Activated T-helper 2 cell treated with anti-CD3 and anti-CD28 coated beads, Interferon-gamma antibody, Interleukin-2, Interleukin-4, amounts not matched to agents 10 μg/mL and 5 μg/mL and 100 μg/mL, durations not matched to agents 14 hours and 24 hours and 36 hours (primary cell): ENCODE measurements at regions not wholly inside any gene's neighbourhood (a gene's known extent, or its start where the extent isn't known, plus 50 kb on each side); places are given as distances from the start of the nearest gene placed in this dataset.

Experiments used
- DNase-seq: peaks from one replicate; pipeline ENCODE4 v3.0.0; 2021; ENCODE audit warnings: low spot score
- H3K27ac Mint-ChIP-seq: one replicate; pipeline ENCODE4 v1.8.0; 2021; ENCODE audit warnings: mixed read lengths
- H3K27me3 Mint-ChIP-seq: one replicate; pipeline ENCODE4 v1.8.0; 2021; ENCODE audit warnings: low read depth, mixed read lengths
- H3K36me3 Mint-ChIP-seq: one replicate; pipeline ENCODE4 v1.8.0; 2021; ENCODE audit warnings: low read depth, mixed read lengths
- H3K4me1 Mint-ChIP-seq: one replicate; pipeline ENCODE4 v1.8.0; 2021; ENCODE audit warnings: low read depth, mixed read lengths
- H3K4me3 Mint-ChIP-seq: one replicate; pipeline ENCODE4 v1.8.0; 2021; ENCODE audit warnings: low read depth, mild to moderate bottlenecking, moderate library complexity, mixed read lengths
- H3K9me3 Mint-ChIP-seq: one replicate; pipeline ENCODE4 v1.8.0; 2021; ENCODE audit warnings: mixed read lengths
- intact Hi-C: fragments of 100-400 bp; cut with micrococcal nuclease; formaldehyde crosslinking; loops from one replicate; pipeline ENCODE4 v1.15.1; 2023

GRCh38 chr11:70759846-70760245, 361.5 kb downstream of the CTTN start:
- no peak for DNase-seq
- H3K27ac Mint-ChIP-seq, result no peak overlapping the region
- no peaks in the 10 kb centered on the region for H3K4me1 Mint-ChIP-seq
- H3K4me3 Mint-ChIP-seq, result no peak overlapping the region
- no peaks in the 10 kb centered on the region for H3K36me3 Mint-ChIP-seq
- intact Hi-C loops, result no loop called here
- H3K27me3 Mint-ChIP-seq, result no peaks in the 10 kb centered on the region
- H3K9me3 Mint-ChIP-seq, result no peaks in the 10 kb centered on the region

GRCh38 chr11:70760416-70761020, 362.2 kb downstream of the CTTN start:
- intact Hi-C loops, result no loop called here
- Mint-ChIP-seq H3K4me3 (no peak overlapping the region), H3K9me3 (no peaks in the 10 kb centered on the region)

DNA sequence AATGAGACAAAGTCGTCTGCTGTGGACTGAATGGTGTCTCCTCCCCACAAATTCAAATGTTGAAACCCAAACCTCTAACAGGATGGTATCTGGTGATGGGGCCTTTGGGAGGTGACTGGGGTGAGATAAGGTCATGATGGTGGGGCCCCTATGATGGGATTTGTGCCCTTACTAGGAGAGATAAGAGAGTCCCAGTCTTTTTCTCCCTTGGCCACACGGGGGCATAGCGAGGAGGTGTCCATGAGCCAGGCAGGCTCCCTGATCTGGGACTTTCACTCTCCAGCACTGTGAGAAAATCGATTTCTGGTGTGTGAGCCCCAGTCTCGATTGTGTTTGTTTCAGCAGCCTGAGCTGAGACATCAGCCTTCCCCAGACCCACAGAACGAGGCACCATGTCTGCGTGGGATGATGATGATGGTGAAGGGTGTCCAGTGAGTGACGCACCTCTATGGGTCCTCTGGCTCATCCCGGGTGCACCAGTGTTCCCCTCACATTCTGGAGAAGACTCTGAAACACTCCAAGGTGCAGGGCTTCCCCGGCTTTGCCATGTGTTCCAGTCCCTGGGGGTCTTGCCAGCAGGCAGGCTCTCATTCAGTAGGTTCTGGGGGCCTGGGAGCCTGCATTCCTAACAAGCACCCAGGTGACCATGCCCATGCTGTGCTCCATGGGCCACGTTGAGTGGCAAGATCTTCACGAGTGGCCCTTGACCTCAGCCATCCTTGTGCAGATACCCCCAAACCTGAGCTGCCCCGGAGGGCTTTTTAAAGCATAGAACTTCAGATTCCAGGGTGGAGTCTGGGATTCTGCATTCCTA, 363.0 kb downstream of the CTTN start:
- no peak for DNase-seq
- H3K4me1 Mint-ChIP-seq, result no peaks in the 10 kb centered on the region
- intact Hi-C loops, result no loop called here
- no peaks in the 10 kb centered on the region for H3K36me3 Mint-ChIP-seq
- H3K27me3 Mint-ChIP-seq, result no peaks in the 10 kb centered on the region
- H3K4me3 Mint-ChIP-seq, result no peak overlapping the region
- H3K9me3 Mint-ChIP-seq, result no peaks in the 10 kb centered on the region
- H3K27ac Mint-ChIP-seq, result no peak overlapping the region

More at GRCh38 chr11:70760416-70761020, 362.2 kb downstream of the CTTN start:
- Mint-ChIP-seq H3K27me3 (no peaks in the 10 kb centered on the region), H3K27ac (no peak overlapping the region), H3K36me3 (no peaks in the 10 kb centered on the region), H3K4me1 (no peaks in the 10 kb centered on the region)
- no peak for DNase-seq

DNA sequence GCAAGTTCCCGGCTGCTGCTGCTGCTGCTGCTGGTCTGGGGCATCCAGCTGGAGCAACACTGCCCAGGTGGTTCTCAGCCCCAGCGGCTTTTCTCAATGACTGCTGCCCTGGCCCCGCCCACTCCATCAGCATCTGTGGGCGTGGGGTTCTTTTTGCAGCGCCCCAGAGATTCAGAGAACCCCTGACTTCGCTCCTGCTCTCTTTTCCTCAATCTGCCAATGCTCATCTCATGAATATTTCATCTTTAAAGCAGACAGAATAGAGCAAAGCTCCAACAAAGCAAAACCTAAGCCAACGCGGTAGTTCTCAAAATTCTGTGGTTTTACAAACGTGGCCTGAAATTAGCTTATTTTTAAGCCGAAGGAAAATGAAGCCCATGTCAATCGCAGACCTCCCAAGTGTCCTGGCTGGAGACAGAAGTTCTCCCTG, 363.6 kb downstream of the CTTN start:
- Mint-ChIP-seq H3K36me3 (no peaks in the 10 kb centered on the region), H3K4me3 (no peak overlapping the region), H3K27me3 (no peaks in the 10 kb centered on the region), H3K4me1 (no peaks in the 10 kb centered on the region), H3K9me3 (no peaks in the 10 kb centered on the region), H3K27ac (no peak overlapping the region)
- no peak for DNase-seq
- intact Hi-C loops, result no loop called here

GRCh38 chr11:70762810-70763209, 364.5 kb downstream of the CTTN start:
- H3K4me1 Mint-ChIP-seq, result no peaks in the 10 kb centered on the region
- H3K4me3 Mint-ChIP-seq, result no peak overlapping the region
- H3K9me3 Mint-ChIP-seq, result no peaks in the 10 kb centered on the region
- no peak overlapping the region for H3K27ac Mint-ChIP-seq
- H3K27me3 Mint-ChIP-seq, result no peaks in the 10 kb centered on the region
- DNase-seq, result no peak
- intact Hi-C loops, result no loop called here
- H3K36me3 Mint-ChIP-seq, result no peaks in the 10 kb centered on the region

- intact Hi-C loops, result no loop called here
- H3K4me1 Mint-ChIP-seq, result no peaks in the 10 kb centered on the region
- H3K27ac Mint-ChIP-seq, result no peak overlapping the region
- H3K27me3 Mint-ChIP-seq, result no peaks in the 10 kb centered on the region
- no peak overlapping the region for H3K4me3 Mint-ChIP-seq
- DNase-seq, result no peak
- no peaks in the 10 kb centered on the region for H3K36me3 Mint-ChIP-seq
- H3K9me3 Mint-ChIP-seq, result no peaks in the 10 kb centered on the region
These were observed 365.3 kb downstream of the CTTN start for GRCh38 chr11:70763606-70764005.

DNA sequence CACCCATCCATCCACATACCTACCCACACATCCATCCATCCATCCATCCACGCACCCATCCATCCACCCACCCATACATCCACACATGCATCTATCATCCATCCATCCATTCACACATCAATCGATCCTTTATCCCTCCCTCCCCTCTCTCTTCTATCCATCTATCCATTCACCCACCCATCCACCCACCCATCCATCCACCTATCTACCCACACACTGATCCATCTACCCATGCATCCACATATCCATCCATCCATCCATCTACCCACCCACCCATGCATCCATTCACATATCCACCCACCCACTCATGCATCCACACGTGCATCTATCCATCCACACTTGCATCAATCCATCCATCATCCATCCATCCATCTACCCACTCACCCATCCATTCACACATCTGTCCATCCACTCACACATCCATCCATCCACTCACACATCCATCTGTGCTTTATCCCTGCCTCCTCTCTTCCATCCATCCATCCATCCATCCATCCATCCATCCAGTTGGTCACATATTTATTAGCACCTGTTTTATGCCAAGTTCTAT, 366.1 kb downstream of the CTTN start:
- H3K27me3 Mint-ChIP-seq, result no peaks in the 10 kb centered on the region
- no peaks in the 10 kb centered on the region for H3K36me3 Mint-ChIP-seq
- H3K4me3 Mint-ChIP-seq, result no peak overlapping the region
- no peak overlapping the region for H3K27ac Mint-ChIP-seq
- DNase-seq, result no peak
- no peaks in the 10 kb centered on the region for H3K9me3 Mint-ChIP-seq
- H3K4me1 Mint-ChIP-seq, result no peaks in the 10 kb centered on the region
- intact Hi-C loops, result no loop called here

GRCh38 chr11:70766901-70767300, 368.6 kb downstream of the CTTN start:
- intact Hi-C loops, result no loop called here
- no peak overlapping the region for H3K27ac Mint-ChIP-seq
- no peaks in the 10 kb centered on the region for H3K4me1 Mint-ChIP-seq
- no peaks in the 10 kb centered on the region for H3K27me3 Mint-ChIP-seq
- no peaks in the 10 kb centered on the region for H3K36me3 Mint-ChIP-seq
- no peak for DNase-seq
- no peaks in the 10 kb centered on the region for H3K9me3 Mint-ChIP-seq
- no peak overlapping the region for H3K4me3 Mint-ChIP-seq

- no peaks in the 10 kb centered on the region for H3K27me3 Mint-ChIP-seq
- H3K27ac Mint-ChIP-seq, result no peak overlapping the region
- H3K36me3 Mint-ChIP-seq, result no peaks in the 10 kb centered on the region
- intact Hi-C loops, result no loop called here
- DNase-seq, result no peak
- H3K4me3 Mint-ChIP-seq, result no peak overlapping the region
- H3K4me1 Mint-ChIP-seq, result no peaks in the 10 kb centered on the region
- no peaks in the 10 kb centered on the region for H3K9me3 Mint-ChIP-seq
These were observed 370.2 kb downstream of the CTTN start for GRCh38 chr11:70768346-70769095.

DNA sequence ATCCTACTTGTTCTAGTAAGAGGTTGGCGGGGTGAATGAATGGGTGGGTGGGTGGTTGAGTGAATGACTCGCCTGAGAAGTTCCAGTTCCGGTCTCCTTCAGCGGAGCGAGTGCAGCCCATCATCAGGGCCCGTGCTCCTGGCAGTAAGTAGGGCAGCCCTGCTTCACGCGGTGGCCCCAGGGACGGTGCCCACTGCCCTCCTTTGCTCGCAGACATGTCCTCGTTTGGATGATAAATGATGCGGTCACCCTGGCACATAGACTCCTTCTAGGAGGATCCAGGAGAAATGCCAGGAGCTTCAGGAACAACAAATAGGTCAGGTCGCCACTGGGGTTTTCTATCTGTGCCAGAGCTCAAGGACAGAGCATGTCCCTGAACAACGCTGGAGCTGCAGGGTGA, 370.8 kb downstream of the CTTN start:
- Mint-ChIP-seq H3K9me3 (peaks cover 2% of the 10 kb centered on the region), H3K36me3 (no peaks in the 10 kb centered on the region), H3K27ac (no peak overlapping the region), H3K27me3 (no peaks in the 10 kb centered on the region), H3K4me1 (no peaks in the 10 kb centered on the region), H3K4me3 (no peak overlapping the region)
- no peak for DNase-seq
- intact Hi-C loops, result no loop called here

GRCh38 chr11:70769521-70769920, 371.2 kb downstream of the CTTN start:
- peaks cover 3% of the 10 kb centered on the region for H3K9me3 Mint-ChIP-seq
- H3K36me3 Mint-ChIP-seq, result no peaks in the 10 kb centered on the region
- no peaks in the 10 kb centered on the region for H3K4me1 Mint-ChIP-seq
- DNase-seq, result no peak
- H3K4me3 Mint-ChIP-seq, result no peak overlapping the region
- no peak overlapping the region for H3K27ac Mint-ChIP-seq
- H3K27me3 Mint-ChIP-seq, result no peaks in the 10 kb centered on the region
- intact Hi-C loops, result no loop called here

- H3K4me1 Mint-ChIP-seq, result no peaks in the 10 kb centered on the region
- no peaks in the 10 kb centered on the region for H3K36me3 Mint-ChIP-seq
- no peak for DNase-seq
- H3K27ac Mint-ChIP-seq, result no peak overlapping the region
- H3K27me3 Mint-ChIP-seq, result no peaks in the 10 kb centered on the region
- intact Hi-C loops, result no loop called here
- no peak overlapping the region for H3K4me3 Mint-ChIP-seq
- H3K9me3 Mint-ChIP-seq, result peaks cover 3% of the 10 kb centered on the region
These were observed 373.0 kb downstream of the CTTN start for GRCh38 chr11:70771099-70771885.
